Esophagus squamous epithelium (tissue), 4 donors: ENCODE measurements at regions not wholly inside any gene's neighbourhood (a gene's known extent, or its start where the extent isn't known, plus 50 kb on each side); places are given as distances from the start of the nearest gene placed in this dataset.

Experiments
- POLR2A ChIP-seq, 4 donors: fragments of 450-650 bp; IDR thresholded peaks; one replicate each; pipeline ENCODE4 v1.6.1; 2017; ENCODE audit warnings: antibody characterized with exemption in 4 of 4, mild to moderate bottlenecking in 4 of 4, moderate library complexity in 3 of 4
- TF ChIP-seq, protein P1 (sequence below), 6 experiments: fragments of 450-650 bp in 4 of 6; fragments of 200-600 bp in 2 of 6; sonication (generic) in 2 of 6; IDR thresholded peaks; one replicate each; pipeline ENCODE4 v1.5.1; 2016 to 2019; ENCODE audit warnings: antibody characterized with exemption in 6 of 6, mild to moderate bottlenecking in 4 of 6, moderate library complexity in 4 of 6

DNA sequence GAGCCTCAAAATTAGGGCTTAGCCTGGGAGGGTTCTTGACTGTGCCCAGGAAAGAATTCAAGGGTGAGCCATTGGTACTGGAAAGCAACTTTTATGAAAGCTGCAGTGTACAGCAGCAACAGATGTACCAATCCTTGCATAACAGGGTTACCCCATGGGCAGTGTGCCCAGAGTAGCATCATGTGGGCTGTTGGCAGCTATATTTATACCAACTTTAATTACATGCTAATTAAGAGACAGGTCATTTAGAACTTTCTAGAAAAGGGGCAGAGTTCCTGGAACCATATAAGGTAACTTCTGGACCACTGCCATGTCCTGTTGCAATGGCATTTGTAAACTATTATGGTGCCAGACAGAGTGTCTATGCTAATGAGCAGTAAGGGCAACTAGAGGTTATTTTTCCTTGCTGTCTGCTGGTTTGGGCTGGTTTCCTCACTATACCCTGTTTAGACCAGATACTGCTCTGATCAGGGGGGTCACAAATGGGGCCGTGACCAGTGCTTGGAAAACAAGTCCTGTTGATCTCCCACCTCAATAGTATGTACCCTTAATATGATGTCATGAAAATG lies 1120.5 kb upstream of the RAG2 start:
- TF ChIP-seq, protein P1, sequence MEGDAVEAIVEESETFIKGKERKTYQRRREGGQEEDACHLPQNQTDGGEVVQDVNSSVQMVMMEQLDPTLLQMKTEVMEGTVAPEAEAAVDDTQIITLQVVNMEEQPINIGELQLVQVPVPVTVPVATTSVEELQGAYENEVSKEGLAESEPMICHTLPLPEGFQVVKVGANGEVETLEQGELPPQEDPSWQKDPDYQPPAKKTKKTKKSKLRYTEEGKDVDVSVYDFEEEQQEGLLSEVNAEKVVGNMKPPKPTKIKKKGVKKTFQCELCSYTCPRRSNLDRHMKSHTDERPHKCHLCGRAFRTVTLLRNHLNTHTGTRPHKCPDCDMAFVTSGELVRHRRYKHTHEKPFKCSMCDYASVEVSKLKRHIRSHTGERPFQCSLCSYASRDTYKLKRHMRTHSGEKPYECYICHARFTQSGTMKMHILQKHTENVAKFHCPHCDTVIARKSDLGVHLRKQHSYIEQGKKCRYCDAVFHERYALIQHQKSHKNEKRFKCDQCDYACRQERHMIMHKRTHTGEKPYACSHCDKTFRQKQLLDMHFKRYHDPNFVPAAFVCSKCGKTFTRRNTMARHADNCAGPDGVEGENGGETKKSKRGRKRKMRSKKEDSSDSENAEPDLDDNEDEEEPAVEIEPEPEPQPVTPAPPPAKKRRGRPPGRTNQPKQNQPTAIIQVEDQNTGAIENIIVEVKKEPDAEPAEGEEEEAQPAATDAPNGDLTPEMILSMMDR (IDR thresholded peaks at IDR 0.05): no peak
- TF ChIP-seq POLR2A (IDR thresholded peaks at IDR 0.05): no peak
